Fibroblast of the aortic adventitia (primary cell): ENCODE measurements at regions not wholly inside any gene's neighbourhood (a gene's known extent, or its start where the extent isn't known, plus 50 kb on each side); places are given as distances from the start of the nearest gene placed in this dataset.

ENCODE experiments used
- DNase-seq: peaks from one replicate; pipeline ENCODE4 v3.0.0-alpha.2; 2010; ENCODE audit warnings: low read depth
- H3K4me3 ChIP-seq: 2 replicates; pipeline ENCODE4 v1.5.1; 2011; ENCODE audit warnings: low read depth, mild to moderate bottlenecking, control low read depth, low read length, moderate library complexity
- CTCF ChIP-seq: IDR thresholded peaks from 2 replicates; pipeline ENCODE4 v1.5.1; 2011; ENCODE audit warnings: mild to moderate bottlenecking, low read length, control low read depth, inconsistent platforms; ENCODE audit not compliant: insufficient read depth

GRCh38 chr2:104432401-104432800 is 421.5 kb upstream of the POU3F3 start:
- no peak for DNase-seq
- H3K4me3 ChIP-seq, result no peak overlapping the region
- TF ChIP-seq CTCF, result no peak

GRCh38 chr2:104432991-104433390 is 420.9 kb upstream of the POU3F3 start:
- TF ChIP-seq CTCF, result no peak
- no peak for DNase-seq
- H3K4me3 ChIP-seq, result no peak overlapping the region

- no peak overlapping the region for H3K4me3 ChIP-seq
- TF ChIP-seq CTCF, result no peak
- no peak for DNase-seq
Measured at GRCh38 chr2:104433657-104434056, 420.3 kb upstream of the POU3F3 start.

- no peak for TF ChIP-seq CTCF
- no peak for DNase-seq
- H3K4me3 ChIP-seq, result no peak overlapping the region
Measured at GRCh38 chr2:104434318-104434792, 419.6 kb upstream of the POU3F3 start.

- no peak for TF ChIP-seq CTCF
- H3K4me3 ChIP-seq, result no peak overlapping the region
- no peak for DNase-seq
Measured at GRCh38 chr2:104434966-104435365, 418.9 kb upstream of the POU3F3 start.

- H3K4me3 ChIP-seq, result no peak overlapping the region
- DNase-seq, result no peak
- no peak for TF ChIP-seq CTCF
Measured at GRCh38 chr2:104438481-104438880, 415.4 kb upstream of the POU3F3 start.

- no peak for DNase-seq
- no peak for TF ChIP-seq CTCF
- no peak overlapping the region for H3K4me3 ChIP-seq
Measured at GRCh38 chr2:104443145-104443544, 410.8 kb upstream of the POU3F3 start.
